ENCODE measurements at regions not wholly inside any gene's neighbourhood (a gene's known extent, or its start where the extent isn't known, plus 50 kb on each side); places are given as distances from the start of the nearest gene placed in this dataset.

DNA sequence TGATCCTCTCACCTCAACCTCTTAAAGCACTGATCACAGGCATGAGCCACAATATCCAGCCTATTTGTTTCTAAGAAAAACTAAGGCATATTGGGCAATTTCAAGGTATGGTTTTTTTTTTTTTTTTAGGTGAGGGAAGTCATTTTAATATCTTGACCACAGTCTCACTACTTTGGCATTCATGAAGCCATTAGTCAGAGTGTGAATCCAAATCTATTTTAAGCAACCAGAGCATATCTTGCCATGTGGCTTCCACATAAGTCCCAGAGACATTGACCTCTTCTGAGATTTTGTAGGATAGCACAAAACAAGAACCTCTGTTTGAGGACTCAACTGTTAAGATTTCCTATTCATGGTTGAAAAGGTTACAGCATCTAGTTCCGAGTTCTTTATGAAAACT is 130.3 kb upstream of the RBM19 start:
- no peaks in the 10 kb centered on the region for H3F3A ChIP-seq (ENCODE audit: insufficient read depth, low read length, poor library complexity, severe bottlenecking)
- TF ChIP-seq SMC3 (conservative IDR thresholded peaks at IDR 0.05; ENCODE audit: poor library complexity) (no peak), EZH2 (IDR thresholded peaks at IDR 0.05; ENCODE audit: borderline replicate concordance, insufficient read depth, low read length, poor library complexity, severe bottlenecking) (no peak), POLR2AphosphoS5 (IDR thresholded peaks at IDR 0.05) (no peak), MXI1 (conservative IDR thresholded peaks at IDR 0.05; ENCODE audit: poor library complexity, severe bottlenecking) (no peak), TAF1 (IDR thresholded peaks at IDR 0.05; ENCODE audit: low read depth) (no peak), EP300 (conservative IDR thresholded peaks at IDR 0.05; ENCODE audit: poor library complexity, severe bottlenecking) (no peak), RAD21 (conservative IDR thresholded peaks at IDR 0.05) (no peak)
- TF ChIP-seq, protein P1, sequence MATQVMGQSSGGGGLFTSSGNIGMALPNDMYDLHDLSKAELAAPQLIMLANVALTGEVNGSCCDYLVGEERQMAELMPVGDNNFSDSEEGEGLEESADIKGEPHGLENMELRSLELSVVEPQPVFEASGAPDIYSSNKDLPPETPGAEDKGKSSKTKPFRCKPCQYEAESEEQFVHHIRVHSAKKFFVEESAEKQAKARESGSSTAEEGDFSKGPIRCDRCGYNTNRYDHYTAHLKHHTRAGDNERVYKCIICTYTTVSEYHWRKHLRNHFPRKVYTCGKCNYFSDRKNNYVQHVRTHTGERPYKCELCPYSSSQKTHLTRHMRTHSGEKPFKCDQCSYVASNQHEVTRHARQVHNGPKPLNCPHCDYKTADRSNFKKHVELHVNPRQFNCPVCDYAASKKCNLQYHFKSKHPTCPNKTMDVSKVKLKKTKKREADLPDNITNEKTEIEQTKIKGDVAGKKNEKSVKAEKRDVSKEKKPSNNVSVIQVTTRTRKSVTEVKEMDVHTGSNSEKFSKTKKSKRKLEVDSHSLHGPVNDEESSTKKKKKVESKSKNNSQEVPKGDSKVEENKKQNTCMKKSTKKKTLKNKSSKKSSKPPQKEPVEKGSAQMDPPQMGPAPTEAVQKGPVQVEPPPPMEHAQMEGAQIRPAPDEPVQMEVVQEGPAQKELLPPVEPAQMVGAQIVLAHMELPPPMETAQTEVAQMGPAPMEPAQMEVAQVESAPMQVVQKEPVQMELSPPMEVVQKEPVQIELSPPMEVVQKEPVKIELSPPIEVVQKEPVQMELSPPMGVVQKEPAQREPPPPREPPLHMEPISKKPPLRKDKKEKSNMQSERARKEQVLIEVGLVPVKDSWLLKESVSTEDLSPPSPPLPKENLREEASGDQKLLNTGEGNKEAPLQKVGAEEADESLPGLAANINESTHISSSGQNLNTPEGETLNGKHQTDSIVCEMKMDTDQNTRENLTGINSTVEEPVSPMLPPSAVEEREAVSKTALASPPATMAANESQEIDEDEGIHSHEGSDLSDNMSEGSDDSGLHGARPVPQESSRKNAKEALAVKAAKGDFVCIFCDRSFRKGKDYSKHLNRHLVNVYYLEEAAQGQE (IDR thresholded peaks at IDR 0.05; ENCODE audit: borderline replicate concordance), result no peak
- TF ChIP-seq, protein P2, sequence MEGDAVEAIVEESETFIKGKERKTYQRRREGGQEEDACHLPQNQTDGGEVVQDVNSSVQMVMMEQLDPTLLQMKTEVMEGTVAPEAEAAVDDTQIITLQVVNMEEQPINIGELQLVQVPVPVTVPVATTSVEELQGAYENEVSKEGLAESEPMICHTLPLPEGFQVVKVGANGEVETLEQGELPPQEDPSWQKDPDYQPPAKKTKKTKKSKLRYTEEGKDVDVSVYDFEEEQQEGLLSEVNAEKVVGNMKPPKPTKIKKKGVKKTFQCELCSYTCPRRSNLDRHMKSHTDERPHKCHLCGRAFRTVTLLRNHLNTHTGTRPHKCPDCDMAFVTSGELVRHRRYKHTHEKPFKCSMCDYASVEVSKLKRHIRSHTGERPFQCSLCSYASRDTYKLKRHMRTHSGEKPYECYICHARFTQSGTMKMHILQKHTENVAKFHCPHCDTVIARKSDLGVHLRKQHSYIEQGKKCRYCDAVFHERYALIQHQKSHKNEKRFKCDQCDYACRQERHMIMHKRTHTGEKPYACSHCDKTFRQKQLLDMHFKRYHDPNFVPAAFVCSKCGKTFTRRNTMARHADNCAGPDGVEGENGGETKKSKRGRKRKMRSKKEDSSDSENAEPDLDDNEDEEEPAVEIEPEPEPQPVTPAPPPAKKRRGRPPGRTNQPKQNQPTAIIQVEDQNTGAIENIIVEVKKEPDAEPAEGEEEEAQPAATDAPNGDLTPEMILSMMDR (IDR thresholded peaks at IDR 0.05; ENCODE audit: poor library complexity, severe bottlenecking), result no peak
- no peak overlapping the region for H3K4me2 ChIP-seq (ENCODE audit: low read length)
- no peak overlapping the region for H3K27ac ChIP-seq (ENCODE audit: low read length)
- H4K20me1 ChIP-seq (ENCODE audit: insufficient read depth), result no peaks in the 10 kb centered on the region
- H3K27me3 ChIP-seq (ENCODE audit: insufficient read depth, low read depth, low read length), result no peaks in the 10 kb centered on the region
- H3K79me2 ChIP-seq (replicated peaks; ENCODE audit: insufficient read depth, low read length), result no peaks in the 10 kb centered on the region
- no peaks in the 10 kb centered on the region for H3K9me2 ChIP-seq (ENCODE audit: insufficient read depth, low read length)
- H3K9ac ChIP-seq (ENCODE audit: low read length), result no peak overlapping the region
- H3K9me3 ChIP-seq (ENCODE audit: low read length), result no peaks in the 10 kb centered on the region
- no peak overlapping the region for H2AFZ ChIP-seq (ENCODE audit: low read depth, low read length)
- H3K36me3 ChIP-seq (ENCODE audit: insufficient read depth, low read length), result no peaks in the 10 kb centered on the region
- H3K4me3 ChIP-seq (ENCODE audit: low read length), result no peak overlapping the region

DNA sequence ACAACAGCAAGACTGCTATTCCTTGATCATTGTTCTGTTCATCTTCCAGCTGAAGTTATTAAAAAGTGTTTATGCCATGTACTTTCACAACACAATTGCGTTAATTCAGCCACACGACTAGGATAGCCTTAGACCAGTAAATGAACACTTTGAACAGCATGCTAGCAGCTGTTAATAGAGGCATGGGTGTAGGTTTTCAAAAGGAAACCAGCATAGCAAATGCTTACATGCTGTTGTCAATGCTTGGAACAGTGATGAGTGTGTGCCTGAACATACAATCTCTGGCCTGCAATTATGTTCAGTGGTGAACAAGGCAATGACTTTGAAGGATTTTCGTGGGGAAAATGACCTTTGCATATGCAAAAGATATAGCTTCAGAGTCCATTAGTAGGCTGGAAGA is 127.4 kb upstream of the RBM19 start:
- H4K20me1 ChIP-seq (ENCODE audit: insufficient read depth), result no peaks in the 10 kb centered on the region
- no peak overlapping the region for H3K27ac ChIP-seq (ENCODE audit: low read length)
- no peak overlapping the region for H3K4me3 ChIP-seq (ENCODE audit: low read length)
- H3K36me3 ChIP-seq (ENCODE audit: insufficient read depth, low read length), result no peaks in the 10 kb centered on the region
- H3K4me2 ChIP-seq (ENCODE audit: low read length), result no peak overlapping the region
- TF ChIP-seq RAD21 (conservative IDR thresholded peaks at IDR 0.05) (no peak), TAF1 (IDR thresholded peaks at IDR 0.05; ENCODE audit: low read depth) (no peak), EZH2 (IDR thresholded peaks at IDR 0.05; ENCODE audit: borderline replicate concordance, insufficient read depth, low read length, poor library complexity, severe bottlenecking) (no peak), POLR2AphosphoS5 (IDR thresholded peaks at IDR 0.05) (no peak), EP300 (conservative IDR thresholded peaks at IDR 0.05; ENCODE audit: poor library complexity, severe bottlenecking) (no peak), MXI1 (conservative IDR thresholded peaks at IDR 0.05; ENCODE audit: poor library complexity, severe bottlenecking) (no peak), SMC3 (conservative IDR thresholded peaks at IDR 0.05; ENCODE audit: poor library complexity) (no peak)
- TF ChIP-seq, protein P2 (IDR thresholded peaks at IDR 0.05; ENCODE audit: poor library complexity, severe bottlenecking), result no peak
- TF ChIP-seq, protein P1 (IDR thresholded peaks at IDR 0.05; ENCODE audit: borderline replicate concordance), result no peak
- H3K27me3 ChIP-seq (ENCODE audit: insufficient read depth, low read depth, low read length), result no peaks in the 10 kb centered on the region
- no peaks in the 10 kb centered on the region for H3K79me2 ChIP-seq (replicated peaks; ENCODE audit: insufficient read depth, low read length)
- no peaks in the 10 kb centered on the region for H3K9me3 ChIP-seq (ENCODE audit: low read length)
- no peaks in the 10 kb centered on the region for H3F3A ChIP-seq (ENCODE audit: insufficient read depth, low read length, poor library complexity, severe bottlenecking)
- no peak overlapping the region for H3K9ac ChIP-seq (ENCODE audit: low read length)
- no peaks in the 10 kb centered on the region for H3K9me2 ChIP-seq (ENCODE audit: insufficient read depth, low read length)
- H2AFZ ChIP-seq (ENCODE audit: low read depth, low read length), result no peak overlapping the region

Data from neural cell (in vitro differentiated cells).